Progenitor cell of endocrine pancreas (in vitro differentiated cells): ENCODE measurements at regions not wholly inside any gene's neighbourhood (a gene's known extent, or its start where the extent isn't known, plus 50 kb on each side); places are given as distances from the start of the nearest gene placed in this dataset.
A peak's percentile ranks its signal among the peaks of the same experiment; 100 is the strongest.
"Not testable (repeated sequence)": the region's sequence is repeated elsewhere in the genome, so short reads cannot be mapped to it uniquely, and the experiment has no call there.

Experiments used
- DNase-seq: peaks from one replicate; pipeline ENCODE4 v3.0.0; 2021; ENCODE audit warnings: low spot score; ENCODE audit not compliant: unreplicated experiment
- H3K27ac Mint-ChIP-seq: 2 replicates; pipeline ENCODE4 v1.8.0; 2021; ENCODE audit warnings: mild to moderate bottlenecking, moderate library complexity, mixed read lengths
- H3K27me3 Mint-ChIP-seq: 2 replicates; pipeline ENCODE4 v1.8.0; 2021; ENCODE audit warnings: mixed read lengths
- H3K36me3 Mint-ChIP-seq: 2 replicates; pipeline ENCODE4 v1.8.0; 2022; ENCODE audit warnings: mixed read lengths; ENCODE audit not compliant: insufficient read depth
- H3K4me1 Mint-ChIP-seq: 2 replicates; pipeline ENCODE4 v1.8.0; 2021; ENCODE audit warnings: low read depth, mixed read lengths
- H3K4me3 Mint-ChIP-seq: 2 replicates; pipeline ENCODE4 v1.8.0; 2021; ENCODE audit warnings: low read depth, mild to moderate bottlenecking, moderate library complexity, mixed read lengths
- H3K9me3 Mint-ChIP-seq: 2 replicates; pipeline ENCODE4 v1.8.0; 2021; ENCODE audit warnings: low read depth, mixed read lengths
- TF ChIP-seq, protein P1 (sequence below): fragments of 200-600 bp; sonication (generic); IDR thresholded peaks from one replicate; pipeline ENCODE4 v1.5.0; 2021; ENCODE audit warnings: antibody characterized with exemption, mild to moderate bottlenecking; ENCODE audit not compliant: unreplicated experiment

DNA sequence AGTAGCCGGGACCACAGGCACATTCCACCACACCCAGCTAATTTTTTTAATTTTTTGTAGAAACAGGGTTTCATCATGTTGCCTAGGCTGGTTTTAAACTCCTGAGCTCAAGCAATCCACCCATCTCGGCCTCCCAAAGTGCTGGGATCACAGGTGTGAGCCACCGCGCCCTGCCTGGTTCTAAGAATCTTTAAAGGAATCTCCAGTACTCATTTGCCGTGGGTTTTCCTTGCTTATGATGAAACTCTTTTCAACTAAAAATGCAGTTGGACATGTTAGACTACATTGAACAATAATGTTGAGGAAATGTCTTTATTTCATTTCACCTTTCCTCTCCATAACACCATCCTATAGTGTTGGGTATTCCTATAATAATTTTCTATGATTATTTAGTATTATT, 121.6 kb downstream of the ZNF281 start:
- TF ChIP-seq, protein P1, sequence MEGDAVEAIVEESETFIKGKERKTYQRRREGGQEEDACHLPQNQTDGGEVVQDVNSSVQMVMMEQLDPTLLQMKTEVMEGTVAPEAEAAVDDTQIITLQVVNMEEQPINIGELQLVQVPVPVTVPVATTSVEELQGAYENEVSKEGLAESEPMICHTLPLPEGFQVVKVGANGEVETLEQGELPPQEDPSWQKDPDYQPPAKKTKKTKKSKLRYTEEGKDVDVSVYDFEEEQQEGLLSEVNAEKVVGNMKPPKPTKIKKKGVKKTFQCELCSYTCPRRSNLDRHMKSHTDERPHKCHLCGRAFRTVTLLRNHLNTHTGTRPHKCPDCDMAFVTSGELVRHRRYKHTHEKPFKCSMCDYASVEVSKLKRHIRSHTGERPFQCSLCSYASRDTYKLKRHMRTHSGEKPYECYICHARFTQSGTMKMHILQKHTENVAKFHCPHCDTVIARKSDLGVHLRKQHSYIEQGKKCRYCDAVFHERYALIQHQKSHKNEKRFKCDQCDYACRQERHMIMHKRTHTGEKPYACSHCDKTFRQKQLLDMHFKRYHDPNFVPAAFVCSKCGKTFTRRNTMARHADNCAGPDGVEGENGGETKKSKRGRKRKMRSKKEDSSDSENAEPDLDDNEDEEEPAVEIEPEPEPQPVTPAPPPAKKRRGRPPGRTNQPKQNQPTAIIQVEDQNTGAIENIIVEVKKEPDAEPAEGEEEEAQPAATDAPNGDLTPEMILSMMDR = no peak

GRCh38 chr1:200284236-200284635, 125.6 kb downstream of the ZNF281 start:
- not testable (repeated sequence) for H3K4me3 Mint-ChIP-seq, H3K27me3 Mint-ChIP-seq, DNase-seq, H3K36me3 Mint-ChIP-seq, H3K9me3 Mint-ChIP-seq, H3K4me1 Mint-ChIP-seq, H3K27ac Mint-ChIP-seq

More for the DNA sequence above, 121.6 kb downstream of the ZNF281 start:
- Mint-ChIP-seq H3K4me3 (no peak overlapping the region), H3K27ac (no peak overlapping the region), H3K27me3 (peaks cover 3% of the 10 kb centered on the region), H3K9me3 (no peaks in the 10 kb centered on the region), H3K4me1 (peaks cover 10% of the 10 kb centered on the region), H3K36me3 (no peaks in the 10 kb centered on the region)
- no peak for DNase-seq

GRCh38 chr1:200282497-200283122, 127.2 kb downstream of the ZNF281 start:
- Mint-ChIP-seq H3K9me3 (no peaks in the 10 kb centered on the region), H3K27ac (no peak overlapping the region), H3K36me3 (no peaks in the 10 kb centered on the region), H3K4me1 (no peaks in the 10 kb centered on the region), H3K4me3 (no peak overlapping the region), H3K27me3 (peaks cover 21% of the 10 kb centered on the region)
- DNase-seq = no peak
- TF ChIP-seq, protein P1 = no peak

DNA sequence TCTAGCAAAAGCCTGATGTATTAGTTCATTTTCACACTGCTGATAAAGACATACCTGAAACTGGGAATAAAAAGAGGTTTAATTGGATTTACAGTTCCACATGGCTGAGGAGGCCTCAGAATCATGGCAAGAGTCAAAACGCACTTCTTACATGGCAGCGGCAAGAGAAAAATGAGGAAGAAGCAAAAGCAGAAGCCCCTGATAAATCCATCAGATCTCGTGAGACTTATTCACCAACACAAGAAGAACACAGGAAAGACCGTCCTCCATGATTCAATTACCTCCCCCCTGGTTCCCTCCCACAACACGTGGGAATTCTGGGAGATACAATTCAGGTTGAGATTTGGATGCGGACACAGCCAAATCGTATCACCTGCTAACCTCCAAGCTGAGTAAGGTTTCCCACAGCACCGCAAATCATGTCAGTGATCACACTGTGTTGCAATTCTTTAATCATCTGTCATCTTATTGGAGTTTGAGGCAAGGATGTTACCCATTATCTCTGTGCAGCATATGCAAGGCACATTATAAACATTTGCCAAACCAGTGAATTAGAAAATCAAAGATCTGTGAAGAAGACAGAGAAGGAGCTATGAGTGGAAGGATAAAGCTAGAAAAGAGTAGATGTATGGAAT, 128.5 kb downstream of the ZNF281 start:
- no peak for DNase-seq
- Mint-ChIP-seq H3K9me3 (no peaks in the 10 kb centered on the region), H3K27ac (no peak overlapping the region), H3K4me3 (no peak overlapping the region), H3K27me3 (peaks cover 30% of the 10 kb centered on the region), H3K4me1 (peaks cover 6% of the 10 kb centered on the region), H3K36me3 (no peaks in the 10 kb centered on the region)
- TF ChIP-seq, protein P1 = no peak

GRCh38 chr1:200279810-200280411, 129.9 kb downstream of the ZNF281 start:
- Mint-ChIP-seq H3K4me1 (peaks cover 17% of the 10 kb centered on the region), H3K9me3 (no peaks in the 10 kb centered on the region), H3K36me3 (no peaks in the 10 kb centered on the region), H3K27me3 (peaks cover 32% of the 10 kb centered on the region), H3K4me3 (no peak overlapping the region), H3K27ac (no peak overlapping the region)
- DNase-seq = peak; percentile 13
- TF ChIP-seq, protein P1 = peak; percentile 63
